Brain microvascular endothelial cell (primary cell): ENCODE measurements at regions not wholly inside any gene's neighbourhood (a gene's known extent, or its start where the extent isn't known, plus 50 kb on each side); places are given as distances from the start of the nearest gene placed in this dataset.

Source experiments
- DNase-seq: peaks from one replicate; pipeline ENCODE4 v3.0.0-alpha.2; 2020
- H3K27ac ChIP-seq: fragments of 250-450 bp; sonication (Bioruptor Pico); 2 replicates; pipeline ENCODE4 v1.5.1; 2020; ENCODE audit warnings: mild to moderate bottlenecking, moderate library complexity
- H3K27me3 ChIP-seq: fragments of 250-450 bp; sonication (Bioruptor Pico); replicated peaks from 2 replicates; pipeline ENCODE4 v1.5.1; 2020; ENCODE audit warnings: mild to moderate bottlenecking
- H3K36me3 ChIP-seq: fragments of 250-450 bp; sonication (Bioruptor Pico); replicated peaks from 2 replicates; pipeline ENCODE4 v1.5.1; 2020; ENCODE audit warnings: mild to moderate bottlenecking
- H3K4me3 ChIP-seq: 2 replicates; pipeline ENCODE4 v1.5.1; 2011; ENCODE audit warnings: low read depth, mild to moderate bottlenecking, control low read depth, low read length, moderate library complexity
- in situ Hi-C: cut with HindIII; loops from 2 replicates; pipeline ENCODE4 v1.10.0; 2017; ENCODE audit warnings: low sequenced_read_pairs, low pct_ligation_motif_present
- TF ChIP-seq, protein P1 (sequence below): IDR thresholded peaks from 2 replicates; pipeline ENCODE4 v1.5.1; 2011; ENCODE audit warnings: low read depth, mild to moderate bottlenecking, moderate library complexity, low read length, control low read depth, inconsistent platforms; ENCODE audit errors: missing control alignments

DNA sequence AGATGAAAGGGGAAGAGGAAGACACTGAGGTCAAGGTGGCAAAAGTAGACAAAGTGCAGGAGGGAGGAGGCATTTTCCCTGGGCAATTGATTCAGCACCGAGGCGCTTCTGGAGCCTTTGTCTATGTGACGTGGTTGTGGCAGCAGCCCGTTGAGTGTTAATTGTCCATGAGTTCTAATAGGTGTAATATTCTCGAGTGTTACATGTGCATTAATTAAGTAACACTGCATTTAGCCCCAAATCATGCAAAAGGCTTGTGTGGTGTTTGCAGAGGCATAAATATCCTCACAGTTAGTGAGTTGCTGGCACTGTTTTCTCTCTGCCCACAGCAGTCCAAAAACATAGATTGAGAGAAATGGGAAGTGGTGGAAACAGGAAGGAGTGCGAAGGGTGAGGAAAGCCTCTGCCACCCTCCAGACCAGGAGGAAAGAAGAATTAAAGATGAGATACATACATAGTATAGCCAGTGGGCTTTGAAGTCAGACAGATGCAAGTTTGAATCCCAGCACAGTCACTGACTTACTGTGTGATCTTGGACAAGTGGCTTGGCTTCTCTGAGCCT lies 361.2 kb downstream of the MN1 start:
- DNase-seq: no peak
- H3K4me3 ChIP-seq: no peak overlapping the region
- H3K36me3 ChIP-seq: no peaks in the 10 kb centered on the region
- no peaks in the 10 kb centered on the region for H3K27me3 ChIP-seq
- no peak overlapping the region for H3K27ac ChIP-seq
- in situ Hi-C loops: no loop called here
- TF ChIP-seq, protein P1, sequence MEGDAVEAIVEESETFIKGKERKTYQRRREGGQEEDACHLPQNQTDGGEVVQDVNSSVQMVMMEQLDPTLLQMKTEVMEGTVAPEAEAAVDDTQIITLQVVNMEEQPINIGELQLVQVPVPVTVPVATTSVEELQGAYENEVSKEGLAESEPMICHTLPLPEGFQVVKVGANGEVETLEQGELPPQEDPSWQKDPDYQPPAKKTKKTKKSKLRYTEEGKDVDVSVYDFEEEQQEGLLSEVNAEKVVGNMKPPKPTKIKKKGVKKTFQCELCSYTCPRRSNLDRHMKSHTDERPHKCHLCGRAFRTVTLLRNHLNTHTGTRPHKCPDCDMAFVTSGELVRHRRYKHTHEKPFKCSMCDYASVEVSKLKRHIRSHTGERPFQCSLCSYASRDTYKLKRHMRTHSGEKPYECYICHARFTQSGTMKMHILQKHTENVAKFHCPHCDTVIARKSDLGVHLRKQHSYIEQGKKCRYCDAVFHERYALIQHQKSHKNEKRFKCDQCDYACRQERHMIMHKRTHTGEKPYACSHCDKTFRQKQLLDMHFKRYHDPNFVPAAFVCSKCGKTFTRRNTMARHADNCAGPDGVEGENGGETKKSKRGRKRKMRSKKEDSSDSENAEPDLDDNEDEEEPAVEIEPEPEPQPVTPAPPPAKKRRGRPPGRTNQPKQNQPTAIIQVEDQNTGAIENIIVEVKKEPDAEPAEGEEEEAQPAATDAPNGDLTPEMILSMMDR: no peak

DNA sequence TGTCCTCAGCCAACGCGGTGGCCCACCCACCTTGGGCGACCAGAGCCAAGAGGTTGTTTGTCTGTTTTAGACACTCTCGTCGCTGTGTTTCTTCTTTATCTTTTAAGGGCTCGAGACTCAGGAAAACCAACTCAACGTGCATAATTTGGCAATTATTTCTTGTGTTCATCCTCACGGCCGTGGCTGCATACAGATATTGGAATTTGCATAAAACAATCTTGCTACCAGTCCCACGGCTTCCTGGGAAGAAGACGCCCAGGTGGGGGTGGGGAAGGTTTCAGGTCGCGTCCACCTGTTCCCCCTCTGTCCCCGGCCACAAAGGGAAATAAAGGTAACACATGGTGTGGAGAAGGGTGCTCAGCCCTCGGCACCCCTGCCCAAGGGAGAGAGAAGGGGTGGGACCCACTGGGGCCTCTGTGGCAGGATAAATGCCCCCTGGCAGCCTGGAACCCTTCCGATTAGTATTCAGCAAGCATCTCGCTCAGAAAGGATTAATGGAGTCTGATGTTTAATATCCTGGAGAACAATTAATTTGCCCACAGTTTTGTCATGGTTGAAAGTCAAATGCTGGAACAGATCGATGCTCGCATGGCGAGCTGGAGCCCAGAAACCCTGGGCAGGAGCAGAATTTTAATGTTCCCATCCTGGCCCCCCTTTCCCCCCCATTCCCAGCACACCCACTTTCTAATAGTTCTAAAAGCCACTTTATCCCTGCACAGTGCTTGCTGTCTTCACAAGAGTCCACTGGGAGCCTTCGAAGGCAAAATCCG lies 359.7 kb downstream of the MN1 start:
- in situ Hi-C loops: no loop called here
- TF ChIP-seq, protein P1: no peak
- Histone ChIP-seq H3K27me3 (no peaks in the 10 kb centered on the region), H3K4me3 (no peak overlapping the region), H3K36me3 (no peaks in the 10 kb centered on the region), H3K27ac (no peak overlapping the region)
- DNase-seq: no peak

DNA sequence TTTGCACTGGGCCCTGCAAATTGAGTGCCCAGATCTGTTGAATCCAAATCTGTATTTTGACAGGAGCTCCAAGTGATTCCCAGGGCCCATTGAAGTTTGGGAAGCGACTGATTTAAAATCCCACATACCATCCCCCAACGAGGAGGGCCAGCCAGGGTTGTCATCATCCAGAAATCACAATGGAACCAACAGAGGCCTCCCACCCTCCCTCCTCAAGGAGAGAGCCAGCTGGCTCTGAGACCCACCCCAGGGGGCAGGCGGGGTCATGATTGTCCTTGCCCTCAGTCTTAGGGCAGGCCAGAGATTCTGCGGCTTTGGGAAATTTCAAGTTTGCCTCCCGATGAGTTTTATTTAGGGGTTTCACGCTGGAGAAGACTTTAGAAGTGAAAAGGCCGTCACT lies 358.2 kb downstream of the MN1 start:
- in situ Hi-C loops: no loop called here
- Histone ChIP-seq H3K36me3 (no peaks in the 10 kb centered on the region), H3K4me3 (no peak overlapping the region), H3K27ac (no peak overlapping the region), H3K27me3 (no peaks in the 10 kb centered on the region)
- no peak for DNase-seq
- TF ChIP-seq, protein P1: no peak

DNA sequence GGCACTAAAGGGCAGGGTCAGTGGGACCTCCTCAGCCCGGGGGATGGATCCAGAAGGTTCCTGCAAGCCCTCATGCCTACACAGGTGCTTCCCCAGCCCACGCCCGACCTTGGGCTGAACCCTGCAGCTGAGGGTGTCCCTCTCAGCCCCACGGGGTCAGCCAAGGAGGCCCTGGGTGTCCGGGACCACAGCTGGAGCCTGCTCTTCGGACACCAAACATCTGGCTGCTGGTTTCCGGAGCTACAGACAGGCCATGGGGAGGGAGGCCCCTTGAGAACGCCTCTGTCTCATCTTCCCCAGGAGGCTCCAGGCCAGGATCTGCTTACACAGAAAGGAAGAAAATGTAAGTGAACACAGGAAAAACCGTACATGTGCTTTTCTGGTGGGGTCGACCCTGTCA lies 355.7 kb downstream of the MN1 start:
- H3K27me3 ChIP-seq: no peaks in the 10 kb centered on the region
- H3K27ac ChIP-seq: no peak overlapping the region
- H3K4me3 ChIP-seq: no peak overlapping the region
- TF ChIP-seq, protein P1: no peak
- in situ Hi-C loops: no loop called here
- H3K36me3 ChIP-seq: no peaks in the 10 kb centered on the region
- DNase-seq: no peak

DNA sequence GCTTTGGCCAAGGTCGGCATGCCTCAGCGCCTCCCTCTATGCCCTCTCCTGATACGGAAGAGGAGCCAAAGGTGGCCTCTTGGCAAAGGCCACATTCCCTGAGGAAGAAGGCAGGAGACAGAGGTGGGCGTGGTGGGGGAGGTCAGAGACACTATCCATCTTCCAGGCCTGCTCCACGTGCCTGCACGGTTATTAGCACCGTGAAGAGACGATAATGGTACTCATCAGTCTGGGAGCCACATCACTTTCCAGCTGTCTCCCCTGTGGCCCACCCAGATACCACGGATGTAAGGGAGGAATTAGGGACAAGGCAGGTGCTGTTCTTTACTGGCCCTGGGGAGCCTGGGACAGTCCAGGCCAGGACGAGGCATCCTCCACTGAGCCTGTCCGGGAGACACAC lies 354.3 kb downstream of the MN1 start:
- TF ChIP-seq, protein P1: no peak
- Histone ChIP-seq H3K27me3 (no peaks in the 10 kb centered on the region), H3K36me3 (no peaks in the 10 kb centered on the region), H3K4me3 (no peak overlapping the region), H3K27ac (no peak overlapping the region)
- in situ Hi-C loops: no loop called here
- DNase-seq: no peak

DNA sequence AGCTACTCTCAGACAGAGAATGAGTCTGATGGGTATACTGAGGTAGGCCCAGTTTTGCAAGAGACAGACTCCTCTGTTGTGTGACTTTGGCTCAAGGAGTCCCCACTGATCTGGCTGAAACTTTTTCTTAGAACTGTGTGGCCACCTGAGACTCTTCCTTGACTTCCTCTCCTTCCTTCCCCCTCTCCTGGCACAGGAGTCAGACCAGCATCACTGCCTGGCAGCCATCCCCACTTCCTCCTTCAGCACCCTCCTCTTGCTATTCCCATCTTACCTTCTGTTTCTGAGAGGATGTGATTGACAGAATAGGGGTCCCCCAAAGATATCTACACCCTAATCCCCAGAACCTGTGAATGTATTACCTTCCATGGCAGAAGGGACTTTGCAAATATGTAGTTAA lies 351.1 kb downstream of the MN1 start:
- TF ChIP-seq, protein P1: no peak

More for the DNA sequence above, 351.1 kb downstream of the MN1 start:
- H3K27me3 ChIP-seq: no peaks in the 10 kb centered on the region
- no peak overlapping the region for H3K4me3 ChIP-seq
- no peak overlapping the region for H3K27ac ChIP-seq
- no peaks in the 10 kb centered on the region for H3K36me3 ChIP-seq
- DNase-seq: no peak
- in situ Hi-C loops: no loop called here
